ENCODE measurements at regions not wholly inside any gene's neighbourhood (a gene's known extent, or its start where the extent isn't known, plus 50 kb on each side); places are given as distances from the start of the nearest gene placed in this dataset.
A peak's percentile ranks its signal among the peaks of the same experiment; 100 is the strongest.

DNA sequence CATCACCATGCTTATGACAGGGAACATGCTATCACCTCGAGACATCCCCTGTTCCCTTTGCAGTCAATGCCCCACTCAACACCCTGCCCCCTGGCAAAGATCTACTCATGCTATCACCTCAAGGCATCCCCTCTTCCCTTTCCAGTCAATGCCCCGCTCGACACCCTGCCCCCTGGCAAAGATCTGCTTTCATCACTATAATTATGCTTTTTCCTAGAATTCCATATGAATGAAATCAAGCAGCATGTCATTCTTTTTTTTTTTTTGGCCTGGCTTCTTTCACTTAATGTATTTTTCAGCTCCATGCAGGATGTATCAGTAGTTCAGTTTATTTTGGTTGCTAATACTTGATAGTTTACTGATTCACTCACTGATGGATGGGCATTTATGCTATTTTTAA, 554.9 kb downstream of the CDH26 start:
- no peak overlapping the region for H2AK5ac ChIP-seq (ENCODE audit: low read depth, low read length)
- no peak for TF ChIP-seq POLR2A (IDR thresholded peaks at IDR 0.05; ENCODE audit: low read depth, low read length)
- TF ChIP-seq BHLHE40 (IDR thresholded peaks at IDR 0.05; ENCODE audit: low read depth, low read length): no peak
- no peak for TF ChIP-seq RCOR1 (IDR thresholded peaks at IDR 0.05; ENCODE audit: insufficient replicate concordance, low read length)
- no peak for TF ChIP-seq MXI1 (IDR thresholded peaks at IDR 0.05; ENCODE audit: borderline replicate concordance, low read depth, low read length)
- no peak for TF ChIP-seq RFX5 (IDR thresholded peaks at IDR 0.05; ENCODE audit: low read depth, low read length)
- no peak for TF ChIP-seq SMC3 (IDR thresholded peaks at IDR 0.05; ENCODE audit: low read depth, low read length)
- TF ChIP-seq FOS (IDR thresholded peaks at IDR 0.05; ENCODE audit: low read depth, low read length): no peak
- no peak for TF ChIP-seq NFE2L2 (IDR thresholded peaks at IDR 0.05; ENCODE audit: low read depth, low read length)
- TF ChIP-seq, protein P1, sequence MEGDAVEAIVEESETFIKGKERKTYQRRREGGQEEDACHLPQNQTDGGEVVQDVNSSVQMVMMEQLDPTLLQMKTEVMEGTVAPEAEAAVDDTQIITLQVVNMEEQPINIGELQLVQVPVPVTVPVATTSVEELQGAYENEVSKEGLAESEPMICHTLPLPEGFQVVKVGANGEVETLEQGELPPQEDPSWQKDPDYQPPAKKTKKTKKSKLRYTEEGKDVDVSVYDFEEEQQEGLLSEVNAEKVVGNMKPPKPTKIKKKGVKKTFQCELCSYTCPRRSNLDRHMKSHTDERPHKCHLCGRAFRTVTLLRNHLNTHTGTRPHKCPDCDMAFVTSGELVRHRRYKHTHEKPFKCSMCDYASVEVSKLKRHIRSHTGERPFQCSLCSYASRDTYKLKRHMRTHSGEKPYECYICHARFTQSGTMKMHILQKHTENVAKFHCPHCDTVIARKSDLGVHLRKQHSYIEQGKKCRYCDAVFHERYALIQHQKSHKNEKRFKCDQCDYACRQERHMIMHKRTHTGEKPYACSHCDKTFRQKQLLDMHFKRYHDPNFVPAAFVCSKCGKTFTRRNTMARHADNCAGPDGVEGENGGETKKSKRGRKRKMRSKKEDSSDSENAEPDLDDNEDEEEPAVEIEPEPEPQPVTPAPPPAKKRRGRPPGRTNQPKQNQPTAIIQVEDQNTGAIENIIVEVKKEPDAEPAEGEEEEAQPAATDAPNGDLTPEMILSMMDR (conservative IDR thresholded peaks at IDR 0.05; ENCODE audit: low read depth, low read length): no peak
- no peak for TF ChIP-seq CEBPB (IDR thresholded peaks at IDR 0.05; ENCODE audit: low read depth, low read length)
- no peak for TF ChIP-seq MAZ (IDR thresholded peaks at IDR 0.05; ENCODE audit: borderline replicate concordance, low read depth, low read length)
- TF ChIP-seq, protein P2, sequence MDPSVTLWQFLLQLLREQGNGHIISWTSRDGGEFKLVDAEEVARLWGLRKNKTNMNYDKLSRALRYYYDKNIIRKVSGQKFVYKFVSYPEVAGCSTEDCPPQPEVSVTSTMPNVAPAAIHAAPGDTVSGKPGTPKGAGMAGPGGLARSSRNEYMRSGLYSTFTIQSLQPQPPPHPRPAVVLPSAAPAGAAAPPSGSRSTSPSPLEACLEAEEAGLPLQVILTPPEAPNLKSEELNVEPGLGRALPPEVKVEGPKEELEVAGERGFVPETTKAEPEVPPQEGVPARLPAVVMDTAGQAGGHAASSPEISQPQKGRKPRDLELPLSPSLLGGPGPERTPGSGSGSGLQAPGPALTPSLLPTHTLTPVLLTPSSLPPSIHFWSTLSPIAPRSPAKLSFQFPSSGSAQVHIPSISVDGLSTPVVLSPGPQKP (IDR thresholded peaks at IDR 0.05; ENCODE audit: borderline replicate concordance, low read depth, low read length): no peak
- TF ChIP-seq MAFK (IDR thresholded peaks at IDR 0.05; ENCODE audit: low read depth, low read length): no peak
- H3K18ac ChIP-seq (ENCODE audit: low read depth, low read length): peak overlapping the region; percentile 9; the same call in 1 of the 2 replicates
- no peak overlapping the region; the same call in 1 of the 2 replicates for H3K23ac ChIP-seq (ENCODE audit: low read depth, low read length)
- ChIA-PET CTCF (no interaction called here), POLR2A (ENCODE audit: unreplicated experiment) (no interaction called here)
- H3K56ac ChIP-seq (ENCODE audit: extremely low read depth, insufficient read depth, low read length): no peak overlapping the region
- no peak overlapping the region for H3K4me3 ChIP-seq (ENCODE audit: insufficient read depth, low read depth, low read length)
- H3K4me1 ChIP-seq (ENCODE audit: control insufficient read depth, insufficient read depth, low read length): peaks cover 5% of the 10 kb centered on the region; the same call in 1 of the 2 replicates
- no peaks in the 10 kb centered on the region for H4K20me1 ChIP-seq (ENCODE audit: insufficient read depth, low read length)
- H3K9ac ChIP-seq (ENCODE audit: low read depth, low read length): no peak overlapping the region
- H4K91ac ChIP-seq (ENCODE audit: insufficient read depth, low read depth, low read length): peak overlapping the region; percentile 58; the same call in 1 of the 2 replicates
- in situ Hi-C loops (cut with MboI; ENCODE audit: low sequenced_read_pairs): no loop called here
- no peak overlapping the region for H3K4ac ChIP-seq (ENCODE audit: low read depth, low read length)
- H2BK15ac ChIP-seq (ENCODE audit: low read depth, low read length): no peak overlapping the region
- H2AFZ ChIP-seq (replicated peaks; ENCODE audit: low read length, poor library complexity): no peak overlapping the region
- H3K79me1 ChIP-seq (ENCODE audit: low read depth in 1 of 2, low read length in 2 of 2): no peaks in the 10 kb centered on the region
- peak overlapping the region; percentile 56; the same call in 1 of the 2 replicates for H3K27ac ChIP-seq (ENCODE audit: insufficient read depth, low read length)
- dilution Hi-C loops (cut with HindIII; ENCODE audit: low sequenced_read_pairs, unreplicated experiment): no loop called here
- no peak for DNase-seq
- peak overlapping the region; percentile 43; the same call in 1 of the 2 replicates for H2BK20ac ChIP-seq (ENCODE audit: low read depth, low read length)
- WGBS, 2 experiments (ENCODE audit: extremely low coverage in 2 of 2, insufficient read length in 1 of 2): 19% methylated on average over 3 of the region's 3 CpGs; no CpG with 5 or more reads in 1 of the 2 experiments
- no peak overlapping the region for H3K14ac ChIP-seq (replicated peaks; ENCODE audit: low read depth, low read length)
- H2BK120ac ChIP-seq (ENCODE audit: low read depth, low read length): peak overlapping the region; percentile 21; the same call in 1 of the 2 replicates
- no peak for ATAC-seq (ENCODE audit: low read depth)
- BruUV-seq (replicated peaks): no TSS peak
- no peaks in the 10 kb centered on the region for H3K36me3 ChIP-seq (ENCODE audit: control insufficient read depth, insufficient read depth, low read length)
- H3K9me3 ChIP-seq (ENCODE audit: control insufficient read depth, insufficient read depth, low read length): no peaks in the 10 kb centered on the region
- H4K5ac ChIP-seq (ENCODE audit: low read depth, low read length): no peak overlapping the region; the same call in 1 of the 2 replicates
- no peaks in the 10 kb centered on the region for H3K9me1 ChIP-seq (ENCODE audit: insufficient read depth, low read length)
- intact Hi-C loops (cut with micrococcal nuclease): no loop called here
- peak overlapping the region in 1 of 2 experiments; percentile 20; a peak in 1 of 4 replicates for H4K8ac ChIP-seq (ENCODE audit: low read depth in 2 of 2, low read length in 2 of 2)
- no peak overlapping the region for H3K4me2 ChIP-seq (ENCODE audit: low read depth, low read length)
- H2BK5ac ChIP-seq (ENCODE audit: low read depth, low read length, poor library complexity, severe bottlenecking): no peak overlapping the region
- H3K27me3 ChIP-seq (ENCODE audit: control insufficient read depth, insufficient read depth, low read length): no peaks in the 10 kb centered on the region
- H2AK9ac ChIP-seq (replicated peaks; ENCODE audit: low read depth, low read length, poor library complexity): no peak overlapping the region
